Activated T-cell treated with anti-CD3 and anti-CD28 coated beads, Interleukin-2, amount 50 U/mL, for 4 hours (primary cell): ENCODE measurements at regions not wholly inside any gene's neighbourhood (a gene's known extent, or its start where the extent isn't known, plus 50 kb on each side); places are given as distances from the start of the nearest gene placed in this dataset.

Experiments used
- ATAC-seq, 2 donors: fragments of 200-7000 bp; cut with Tn5 transposase; one replicate each; pipeline ENCODE4 v1.10.0; 2021
- DNase-seq: peaks from one replicate; pipeline ENCODE4 v3.0.0-alpha.2; 2020
- H3K27me3 Mint-ChIP-seq: one replicate; pipeline ENCODE4 v1.8.0; 2021; ENCODE audit warnings: low read depth, mixed read lengths
- H3K36me3 Mint-ChIP-seq: one replicate; pipeline ENCODE4 v1.8.0; 2022; ENCODE audit warnings: mixed read lengths; ENCODE audit not compliant: insufficient read depth
- H3K4me1 Mint-ChIP-seq: one replicate; pipeline ENCODE4 v1.8.0; 2021; ENCODE audit warnings: low read depth, mixed read lengths
- H3K4me3 Mint-ChIP-seq: one replicate; pipeline ENCODE4 v1.8.0; 2021; ENCODE audit warnings: mild to moderate bottlenecking, moderate library complexity, mixed read lengths
- H3K9me3 Mint-ChIP-seq: one replicate; pipeline ENCODE4 v1.8.0; 2021; ENCODE audit warnings: mixed read lengths

DNA sequence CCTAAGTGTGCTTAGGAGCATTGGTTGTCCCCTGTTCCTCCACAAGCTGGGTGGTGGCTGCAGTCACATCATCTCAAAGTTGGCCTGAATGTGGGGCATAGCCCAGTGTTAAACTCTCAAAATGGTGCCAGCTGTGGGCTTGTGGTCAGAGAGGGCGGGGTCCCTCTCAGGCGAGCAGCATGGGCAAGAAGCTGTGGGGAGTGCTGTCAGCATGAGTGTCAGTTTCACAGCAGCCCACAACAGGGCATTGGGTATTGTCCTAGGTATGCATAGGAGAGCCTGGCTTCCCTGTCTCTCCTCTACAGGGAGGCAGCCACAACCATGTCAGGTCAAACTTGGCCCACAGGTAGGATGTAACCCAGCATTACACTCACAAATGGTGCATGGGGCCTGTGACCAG is 285.6 kb upstream of the THSD7B start:
- Mint-ChIP-seq H3K4me1 (no peaks in the 10 kb centered on the region), H3K27me3 (no peaks in the 10 kb centered on the region), H3K9me3 (peaks cover 24% of the 10 kb centered on the region), H3K36me3 (no peaks in the 10 kb centered on the region), H3K4me3 (no peak overlapping the region)
- DNase-seq = no peak
- no peak for ATAC-seq

DNA sequence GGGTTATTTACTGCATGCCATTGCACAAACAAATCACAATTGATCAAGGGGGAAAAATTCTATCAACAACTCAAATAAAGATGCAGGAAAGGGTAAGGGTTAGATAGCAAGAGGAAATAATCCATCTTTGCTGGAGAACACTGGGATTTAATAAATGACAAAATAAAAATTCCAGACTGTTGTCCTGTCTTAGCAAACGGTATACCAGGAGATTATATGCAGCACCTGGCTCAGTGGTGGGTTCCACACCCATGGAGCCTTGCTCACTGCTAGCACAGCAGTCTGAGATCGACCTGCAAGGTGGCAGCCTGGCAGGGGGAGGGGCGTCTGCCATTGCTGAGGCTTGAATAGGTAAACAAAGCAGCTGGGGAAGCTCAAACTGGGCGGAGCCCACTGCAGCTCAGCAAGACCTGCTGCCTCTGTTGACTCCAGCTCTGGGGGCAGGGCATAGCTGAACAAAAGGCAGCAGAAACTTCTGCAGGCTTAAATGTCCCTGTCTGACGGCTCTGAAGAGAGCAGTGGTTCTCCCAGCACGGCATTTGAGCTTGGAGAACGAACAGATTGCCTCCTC is 296.5 kb upstream of the THSD7B start:
- ATAC-seq = no peak
- peaks cover 44% of the 10 kb centered on the region for H3K27me3 Mint-ChIP-seq
- no peaks in the 10 kb centered on the region for H3K36me3 Mint-ChIP-seq
- peaks cover 3% of the 10 kb centered on the region for H3K9me3 Mint-ChIP-seq
- no peak overlapping the region for H3K4me3 Mint-ChIP-seq
- no peaks in the 10 kb centered on the region for H3K4me1 Mint-ChIP-seq
- no peak for DNase-seq

DNA sequence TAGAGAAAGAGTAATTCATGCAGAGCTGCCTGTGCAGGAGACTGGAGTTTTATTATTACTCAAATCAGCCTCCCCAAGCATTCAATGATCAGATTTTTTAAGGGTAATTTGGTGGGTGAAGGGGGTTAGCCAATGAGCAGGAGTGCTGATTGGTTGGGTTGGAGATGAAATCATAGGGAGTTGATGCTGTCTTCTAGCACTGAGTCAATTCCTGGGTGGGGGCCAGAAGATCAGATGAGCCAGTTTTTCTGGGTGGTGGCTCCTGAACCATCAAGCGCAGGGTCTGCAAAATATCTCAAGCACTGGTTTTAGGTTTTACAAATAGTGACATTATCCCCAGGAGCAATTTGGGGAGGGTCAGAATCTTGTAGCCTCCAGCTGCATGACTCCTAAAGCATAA is 312.8 kb upstream of the THSD7B start:
- H3K36me3 Mint-ChIP-seq = no peaks in the 10 kb centered on the region
- H3K27me3 Mint-ChIP-seq = peaks cover 37% of the 10 kb centered on the region
- H3K9me3 Mint-ChIP-seq = no peaks in the 10 kb centered on the region
- DNase-seq (no peak), ATAC-seq (no peak)
- H3K4me3 Mint-ChIP-seq = no peak overlapping the region
- no peaks in the 10 kb centered on the region for H3K4me1 Mint-ChIP-seq

DNA sequence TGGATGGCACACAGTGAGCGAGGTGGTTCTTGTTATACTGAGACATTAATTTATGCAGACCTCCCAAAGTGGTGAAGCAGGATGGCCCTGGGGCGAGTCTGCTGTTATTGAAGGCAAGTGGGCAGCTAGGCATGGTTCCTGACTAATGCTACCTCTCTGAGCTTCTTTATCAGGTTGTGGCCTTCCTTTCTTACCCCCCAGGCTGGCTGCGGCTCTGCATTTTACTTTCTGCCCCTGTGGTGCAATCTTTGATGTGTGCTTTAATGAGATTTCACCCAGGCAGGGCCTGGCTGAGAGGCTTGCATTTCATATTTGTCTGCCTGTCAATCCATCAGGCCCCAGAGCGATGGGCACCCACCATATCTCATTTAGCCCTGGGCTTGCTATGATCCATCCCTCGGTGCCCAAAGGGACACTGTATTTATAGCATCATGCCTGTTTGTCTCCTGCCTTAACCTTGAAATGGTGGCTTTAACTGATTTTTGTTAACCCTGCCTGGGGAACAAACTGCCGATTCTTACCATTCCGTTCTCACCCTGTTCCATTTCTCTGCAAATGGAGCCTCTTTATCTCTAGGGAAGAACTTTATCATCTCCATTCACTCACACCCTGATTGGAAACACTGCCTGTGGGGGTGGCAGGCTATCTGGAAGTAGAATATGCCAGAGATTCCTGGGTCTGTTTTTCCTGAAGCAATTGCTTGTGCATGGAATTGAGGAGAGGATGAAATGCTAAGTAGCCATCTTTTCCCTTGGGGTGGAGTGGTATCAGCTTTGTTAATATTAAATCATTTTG is 316.2 kb upstream of the THSD7B start:
- H3K4me1 Mint-ChIP-seq = no peaks in the 10 kb centered on the region
- no peaks in the 10 kb centered on the region for H3K36me3 Mint-ChIP-seq
- DNase-seq (no peak), ATAC-seq (no peak)
- no peak overlapping the region for H3K4me3 Mint-ChIP-seq
- peaks cover 17% of the 10 kb centered on the region for H3K27me3 Mint-ChIP-seq
- no peaks in the 10 kb centered on the region for H3K9me3 Mint-ChIP-seq

DNA sequence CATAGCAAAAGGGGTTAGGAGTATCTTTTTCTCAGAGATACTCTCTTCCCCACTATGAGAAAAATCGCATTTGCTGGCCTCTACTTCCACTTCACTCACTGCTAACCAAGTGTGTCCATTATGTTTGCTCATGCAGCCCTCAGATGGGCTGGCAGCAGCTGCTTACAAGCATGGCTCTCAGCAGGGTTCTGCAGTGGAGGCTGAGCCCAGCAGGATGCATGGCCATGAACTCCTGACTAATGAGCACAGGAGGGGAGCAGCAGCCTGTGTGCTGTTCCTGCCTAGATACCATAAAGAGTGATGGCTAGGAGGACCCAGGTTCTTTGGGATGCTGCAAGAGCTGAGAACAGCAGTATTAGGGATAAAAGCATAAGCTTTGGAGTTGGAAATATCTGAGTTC is 316.9 kb upstream of the THSD7B start:
- peaks cover 14% of the 10 kb centered on the region for H3K27me3 Mint-ChIP-seq
- H3K9me3 Mint-ChIP-seq = no peaks in the 10 kb centered on the region
- H3K4me1 Mint-ChIP-seq = no peaks in the 10 kb centered on the region

DNA sequence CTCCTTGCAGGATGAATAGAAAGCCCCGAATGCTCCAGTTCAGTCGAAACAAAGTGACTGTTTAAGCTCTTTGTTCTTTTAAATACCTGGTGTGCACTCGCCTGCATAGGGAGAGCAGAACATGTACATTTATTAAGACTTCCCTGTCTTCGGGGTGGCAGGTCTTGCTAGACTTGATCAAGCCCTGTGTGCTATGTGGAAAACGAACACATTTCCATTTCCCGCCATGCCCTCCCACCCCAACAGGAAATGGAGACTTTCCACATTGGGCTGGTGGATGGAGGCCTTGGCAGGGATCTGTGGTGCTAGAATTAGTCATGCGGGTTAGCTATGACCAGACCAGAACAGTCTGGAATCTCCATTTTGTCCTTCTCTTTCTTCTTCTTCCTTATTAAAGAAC is 321.0 kb upstream of the THSD7B start:
- no peaks in the 10 kb centered on the region for H3K4me1 Mint-ChIP-seq
- H3K4me3 Mint-ChIP-seq = no peak overlapping the region
- peaks cover 10% of the 10 kb centered on the region for H3K27me3 Mint-ChIP-seq
- no peaks in the 10 kb centered on the region for H3K36me3 Mint-ChIP-seq
- ATAC-seq (no peak), DNase-seq (no peak)
- H3K9me3 Mint-ChIP-seq = no peaks in the 10 kb centered on the region

More for the DNA sequence above, 316.9 kb upstream of the THSD7B start:
- no peak overlapping the region for H3K4me3 Mint-ChIP-seq
- no peaks in the 10 kb centered on the region for H3K36me3 Mint-ChIP-seq
- ATAC-seq (no peak), DNase-seq (no peak)

DNA sequence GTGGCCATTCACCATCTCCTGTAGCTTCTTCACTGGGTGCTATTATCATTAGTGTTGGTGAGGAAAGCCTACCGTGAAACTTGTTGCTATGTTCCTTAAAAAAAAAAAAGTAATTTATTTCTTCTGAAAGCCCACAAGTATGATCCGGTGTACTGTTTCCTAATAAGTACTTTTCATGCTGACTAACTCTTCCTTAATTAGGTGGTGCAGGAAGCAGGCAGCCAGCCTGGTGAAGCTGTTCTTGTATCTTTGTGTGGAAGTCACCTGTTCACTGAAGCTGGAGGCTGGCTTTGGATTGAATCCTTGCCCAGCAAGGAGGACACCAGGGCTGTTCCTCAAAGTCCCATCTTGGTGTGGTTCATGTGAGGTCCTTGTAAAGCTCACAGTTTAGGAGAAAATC is 321.7 kb upstream of the THSD7B start:
- Mint-ChIP-seq H3K4me1 (no peaks in the 10 kb centered on the region), H3K36me3 (no peaks in the 10 kb centered on the region)

DNA sequence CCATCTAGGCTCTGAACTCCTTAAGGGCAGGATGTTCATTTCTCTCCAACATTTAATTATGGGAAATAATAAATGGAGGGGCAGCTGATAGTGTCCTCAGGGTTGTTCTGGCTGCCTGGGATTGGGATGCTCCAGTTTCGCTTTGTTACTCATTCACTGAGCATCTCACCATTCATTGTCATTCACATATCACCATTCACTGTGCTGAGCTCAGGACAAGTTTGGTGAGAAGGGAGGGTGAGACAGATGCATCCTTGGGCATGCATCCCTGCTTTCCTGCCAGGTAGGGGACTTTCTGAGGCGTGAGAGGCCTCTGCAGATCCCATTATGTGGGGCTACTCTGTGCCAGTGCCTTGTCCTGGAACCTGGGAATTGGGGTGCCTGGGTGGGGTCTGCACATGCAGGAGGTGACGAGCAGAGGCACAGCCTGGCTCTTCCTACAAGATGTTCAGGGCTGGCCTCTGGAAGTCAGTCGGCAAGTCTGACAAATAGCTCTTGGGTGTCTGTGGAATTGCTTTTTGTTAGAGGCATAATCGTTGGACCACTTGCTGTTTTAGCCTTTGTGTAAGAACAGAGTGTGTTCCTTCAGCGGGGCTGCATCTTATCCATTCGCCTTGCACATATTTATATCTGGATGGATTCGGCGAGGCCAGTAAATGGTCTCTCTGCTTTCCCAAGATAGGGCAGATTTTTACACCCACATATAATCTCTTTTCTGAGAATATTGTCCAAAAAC is 323.2 kb upstream of the THSD7B start:
- Mint-ChIP-seq H3K4me3 (no peak overlapping the region), H3K4me1 (no peaks in the 10 kb centered on the region), H3K27me3 (peaks cover 14% of the 10 kb centered on the region), H3K9me3 (no peaks in the 10 kb centered on the region), H3K36me3 (no peaks in the 10 kb centered on the region)
- ATAC-seq (no peak), DNase-seq (no peak)

More for the DNA sequence above, 321.7 kb upstream of the THSD7B start:
- DNase-seq (no peak), ATAC-seq (no peak)
- no peaks in the 10 kb centered on the region for H3K9me3 Mint-ChIP-seq
- peaks cover 14% of the 10 kb centered on the region for H3K27me3 Mint-ChIP-seq
- H3K4me3 Mint-ChIP-seq = no peak overlapping the region

DNA sequence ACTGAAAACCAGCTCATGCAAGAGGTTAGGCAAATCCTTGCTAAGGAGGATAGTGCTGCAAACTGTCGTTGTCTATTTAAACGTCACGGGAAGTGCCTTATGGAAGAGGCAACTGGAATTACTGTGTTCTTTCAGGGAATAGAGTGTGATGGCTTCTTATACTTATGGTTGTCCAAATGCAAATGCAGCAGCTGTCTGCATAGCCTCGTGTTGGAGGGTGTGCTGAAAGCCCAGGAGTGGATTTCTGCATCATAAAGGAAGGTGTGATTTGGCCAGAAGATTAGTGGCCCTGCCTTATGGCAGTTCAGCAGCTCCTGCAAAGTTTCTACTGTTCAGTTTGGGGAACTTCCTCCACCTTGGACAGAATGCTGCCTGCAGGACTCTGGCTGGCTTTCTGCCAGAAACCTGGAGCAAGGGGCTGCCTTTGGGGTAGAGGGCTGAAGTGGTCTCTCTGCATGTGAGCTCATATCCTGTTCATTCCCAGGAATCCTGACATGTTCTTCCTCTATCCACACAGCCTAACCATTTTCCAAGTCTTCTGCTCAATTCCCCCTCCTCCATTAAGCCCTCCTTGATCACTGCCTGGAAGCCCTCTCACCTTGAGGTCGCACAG is 321.2 kb upstream of the CXCR4 start:
- no peaks in the 10 kb centered on the region for H3K36me3 Mint-ChIP-seq
- H3K9me3 Mint-ChIP-seq = no peaks in the 10 kb centered on the region
- peaks cover 13% of the 10 kb centered on the region for H3K27me3 Mint-ChIP-seq
- H3K4me1 Mint-ChIP-seq = no peaks in the 10 kb centered on the region
- H3K4me3 Mint-ChIP-seq = no peak overlapping the region
- ATAC-seq (no peak), DNase-seq (no peak)

DNA sequence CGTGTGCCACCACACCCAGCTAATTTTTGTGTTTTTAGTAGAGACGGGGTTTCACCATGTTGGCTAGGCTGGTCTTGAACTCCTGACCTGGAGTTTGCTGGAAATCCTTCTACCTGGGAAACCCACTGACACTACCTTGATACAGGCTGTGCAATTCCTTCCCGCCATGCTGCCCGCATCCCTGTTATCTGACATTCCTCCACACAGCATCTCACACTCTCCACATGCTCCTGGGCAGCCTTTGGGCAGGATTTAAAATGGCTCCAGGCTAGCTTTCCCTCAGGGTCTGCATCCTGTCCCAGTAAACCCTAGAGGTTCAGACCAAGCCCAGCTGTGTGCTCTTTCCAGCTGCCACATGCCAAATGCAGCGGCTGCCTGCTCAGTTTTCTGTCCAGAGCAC is 319.5 kb upstream of the CXCR4 start:
- H3K36me3 Mint-ChIP-seq = no peaks in the 10 kb centered on the region
- no peaks in the 10 kb centered on the region for H3K9me3 Mint-ChIP-seq
- H3K4me1 Mint-ChIP-seq = no peaks in the 10 kb centered on the region
- DNase-seq (no peak), ATAC-seq (no peak)
- peaks cover 13% of the 10 kb centered on the region for H3K27me3 Mint-ChIP-seq
- no peak overlapping the region for H3K4me3 Mint-ChIP-seq

DNA sequence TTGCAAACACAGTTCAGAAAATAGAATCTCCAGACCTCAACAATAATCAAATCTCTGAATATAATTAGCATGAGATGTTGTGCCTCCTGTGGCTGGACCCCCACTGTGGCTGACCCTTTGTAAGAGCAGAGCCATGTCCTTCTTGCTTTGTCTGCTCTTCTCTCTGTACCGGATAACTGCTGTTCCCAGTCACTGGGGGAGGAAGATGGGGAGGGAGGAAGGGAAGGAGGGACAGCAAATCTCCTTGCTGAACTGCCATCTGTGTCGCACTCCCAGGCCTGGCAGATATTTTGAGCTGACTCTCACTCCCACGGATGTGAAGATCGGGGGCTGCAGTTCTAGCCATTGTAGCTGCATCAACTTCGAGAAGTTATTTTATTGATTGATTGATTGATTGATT is 319.0 kb upstream of the CXCR4 start:
- Mint-ChIP-seq H3K27me3 (peaks cover 13% of the 10 kb centered on the region), H3K36me3 (no peaks in the 10 kb centered on the region), H3K4me3 (no peak overlapping the region), H3K4me1 (no peaks in the 10 kb centered on the region), H3K9me3 (no peaks in the 10 kb centered on the region)
- ATAC-seq (no peak), DNase-seq (no peak)

DNA sequence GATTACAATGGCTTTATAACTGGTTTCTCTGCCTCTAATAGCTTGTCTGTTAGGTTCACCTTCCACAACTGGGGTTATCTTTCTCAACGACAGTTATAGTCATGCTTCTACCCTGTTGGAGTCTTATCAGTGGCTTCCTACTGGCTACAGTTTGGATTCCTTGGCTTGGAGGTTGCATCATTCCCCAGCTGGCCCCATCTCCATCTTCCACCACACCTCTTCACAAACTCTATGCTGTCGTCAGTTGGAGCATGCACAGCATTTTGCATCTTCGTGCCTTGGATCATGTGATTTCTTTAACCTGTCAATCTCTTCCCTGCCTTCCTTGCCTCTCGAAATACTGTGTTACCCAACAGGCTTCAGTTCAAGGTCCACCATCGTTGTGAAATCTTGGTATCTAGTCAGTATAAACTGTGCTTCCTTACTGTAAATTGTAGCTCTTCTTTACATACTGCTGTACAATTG is 316.3 kb upstream of the CXCR4 start:
- H3K36me3 Mint-ChIP-seq = no peaks in the 10 kb centered on the region

DNA sequence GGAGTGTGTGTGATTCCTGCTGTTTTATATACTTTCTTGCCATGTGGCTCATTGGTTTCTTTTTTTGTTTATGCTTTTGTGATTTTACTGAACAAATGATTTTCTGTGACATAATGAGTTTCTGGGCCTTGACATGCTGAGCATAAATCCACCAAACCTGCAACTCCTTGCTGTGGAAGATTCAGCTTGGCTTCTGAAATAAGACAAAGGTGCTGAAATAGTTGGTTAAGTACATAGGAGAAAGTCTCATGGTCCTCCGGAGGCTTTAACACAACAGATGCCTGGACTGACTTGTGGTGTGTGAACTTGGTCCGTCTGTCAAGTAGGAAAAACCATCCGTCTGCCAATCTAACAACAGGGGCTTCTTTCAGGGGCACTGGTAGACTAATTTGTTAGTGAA is 315.3 kb upstream of the CXCR4 start:
- ATAC-seq (no peak), DNase-seq (no peak)
- Mint-ChIP-seq H3K36me3 (no peaks in the 10 kb centered on the region), H3K9me3 (no peaks in the 10 kb centered on the region), H3K4me1 (no peaks in the 10 kb centered on the region), H3K4me3 (no peak overlapping the region), H3K27me3 (peaks cover 3% of the 10 kb centered on the region)

More for the DNA sequence above, 316.3 kb upstream of the CXCR4 start:
- H3K4me1 Mint-ChIP-seq = no peaks in the 10 kb centered on the region
- peaks cover 8% of the 10 kb centered on the region for H3K27me3 Mint-ChIP-seq
- ATAC-seq = no peak
- H3K9me3 Mint-ChIP-seq = no peaks in the 10 kb centered on the region
- DNase-seq = no peak
- no peak overlapping the region for H3K4me3 Mint-ChIP-seq

DNA sequence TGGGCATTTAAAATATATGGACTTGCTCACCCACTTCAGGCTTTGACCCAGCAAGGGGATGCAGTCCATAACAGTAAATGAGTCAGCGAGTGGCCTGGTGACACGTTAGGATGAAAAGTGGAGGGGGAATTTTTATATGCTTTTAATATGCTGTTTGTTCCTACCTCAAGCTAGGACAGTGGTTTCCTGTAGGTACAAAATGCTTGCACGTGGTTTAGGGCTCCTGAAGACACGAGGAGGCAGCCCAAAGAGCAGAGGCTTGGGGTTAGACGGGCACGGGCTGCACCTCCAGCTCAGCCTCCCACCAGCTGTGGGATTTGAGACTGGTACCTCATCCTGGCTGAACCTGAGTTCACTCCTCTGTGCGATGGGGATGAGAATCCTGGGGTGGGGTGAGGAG is 306.2 kb upstream of the CXCR4 start:
- peaks cover 16% of the 10 kb centered on the region for H3K4me1 Mint-ChIP-seq
- H3K27me3 Mint-ChIP-seq = peaks cover 33% of the 10 kb centered on the region
- no peaks in the 10 kb centered on the region for H3K36me3 Mint-ChIP-seq
- no peaks in the 10 kb centered on the region for H3K9me3 Mint-ChIP-seq
- DNase-seq (peak; percentile 7), ATAC-seq (peak in 1 of 2 donors; percentile 11)
- H3K4me3 Mint-ChIP-seq = peak overlapping the region; percentile 82
